Activated CD4-positive, alpha-beta T cell treated with anti-CD3 and anti-CD28 coated beads for 48 hours (primary cell): ENCODE measurements at regions not wholly inside any gene's neighbourhood (a gene's known extent, or its start where the extent isn't known, plus 50 kb on each side); places are given as distances from the start of the nearest gene placed in this dataset.
"Not testable (repeated sequence)": the region's sequence is repeated elsewhere in the genome, so short reads cannot be mapped to it uniquely, and the experiment has no call there.

Experiments
- DNase-seq: peaks from one replicate; pipeline ENCODE4 v3.0.0-alpha.2; 2020

DNA sequence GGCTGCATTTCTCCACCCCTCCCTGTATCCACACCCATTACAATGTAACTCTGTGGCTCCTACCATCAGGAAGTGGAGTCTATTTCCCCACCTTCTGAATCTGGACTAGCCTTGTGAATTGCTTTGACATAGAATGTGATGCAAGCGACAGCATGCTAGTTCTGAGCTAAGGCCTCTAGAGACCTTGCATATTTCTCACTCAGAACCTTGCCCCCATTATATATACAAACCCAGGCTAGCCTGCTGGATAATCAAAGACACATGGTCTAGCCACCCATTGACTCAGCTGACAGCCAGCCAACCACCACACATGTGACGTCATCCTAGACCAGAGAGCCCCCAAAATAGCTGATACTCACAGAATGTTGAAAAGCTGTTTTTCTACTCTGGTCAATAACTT, 77.9 kb downstream of the CCDC71L start:
- DNase-seq = no peak

DNA sequence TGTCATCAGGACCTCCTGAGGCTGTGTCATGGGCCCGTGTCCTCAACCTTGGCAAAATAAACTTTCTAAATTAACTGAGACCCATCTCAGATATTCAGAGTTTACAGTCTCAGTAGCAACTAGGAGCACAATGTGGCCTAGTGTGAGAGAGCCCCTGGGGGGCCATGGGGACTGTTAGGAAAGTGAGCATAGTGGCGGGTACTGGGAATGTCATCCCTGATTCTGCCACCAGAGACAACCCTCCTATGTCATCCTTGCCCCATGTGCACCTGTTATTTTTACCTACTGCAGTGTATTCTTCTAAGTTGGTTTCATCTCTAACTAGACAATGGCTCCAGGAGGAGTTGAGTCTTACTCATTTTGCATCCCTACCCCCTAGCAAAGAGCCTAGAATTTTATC, 78.6 kb downstream of the CCDC71L start:
- DNase-seq = no peak

DNA sequence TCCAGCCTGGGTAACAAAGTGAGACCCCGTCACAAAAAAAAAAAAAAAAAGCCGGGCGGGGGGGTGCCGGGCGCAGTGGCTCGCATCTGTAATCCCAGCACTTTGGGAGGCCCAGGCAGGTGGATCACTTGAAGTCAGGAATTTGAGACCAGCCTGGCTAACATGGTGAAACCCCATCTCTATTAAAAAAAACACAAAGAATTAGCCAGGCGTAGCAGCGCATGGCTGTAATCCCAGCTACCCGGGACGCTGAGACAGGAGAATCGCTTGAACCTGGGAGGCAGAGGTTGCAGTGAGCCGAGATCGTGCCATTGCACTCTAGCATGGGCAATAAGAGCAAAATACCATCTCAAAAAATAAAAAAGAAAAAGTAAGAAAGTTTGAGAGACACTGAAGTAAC, 81.9 kb downstream of the CCDC71L start:
- DNase-seq = not testable (repeated sequence)

DNA sequence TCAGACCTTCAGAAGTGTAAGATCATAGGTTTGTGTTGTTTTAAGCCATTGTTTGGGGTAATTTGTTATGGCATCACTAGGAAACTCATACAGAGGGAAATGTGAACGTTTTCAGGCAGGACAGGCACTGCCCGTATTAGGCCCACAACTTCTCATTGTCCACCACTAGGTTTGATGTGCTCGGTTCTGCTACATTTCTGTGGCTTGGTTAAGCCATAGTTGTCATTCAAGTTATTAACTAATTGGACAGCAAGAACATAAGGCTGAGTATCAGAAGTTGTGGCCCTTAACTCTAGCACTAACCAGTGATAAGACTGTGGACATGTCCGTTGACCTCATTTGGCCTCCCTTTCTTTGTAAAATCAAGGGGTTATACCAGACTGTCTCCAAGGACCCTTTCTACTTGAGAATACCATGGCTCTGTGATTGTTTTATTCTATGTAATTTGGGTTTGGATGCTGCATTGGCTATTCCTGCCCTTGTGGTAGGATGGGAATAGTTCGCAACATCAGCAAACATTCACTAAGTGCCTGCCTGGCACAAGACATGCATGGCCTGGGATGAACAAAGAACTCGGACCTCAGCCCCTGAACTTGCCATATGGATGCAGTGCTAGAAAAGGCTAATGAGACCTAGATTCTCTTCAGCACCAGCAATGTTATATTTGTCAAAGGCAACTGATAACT, 85.7 kb downstream of the CCDC71L start:
- DNase-seq = no peak

DNA sequence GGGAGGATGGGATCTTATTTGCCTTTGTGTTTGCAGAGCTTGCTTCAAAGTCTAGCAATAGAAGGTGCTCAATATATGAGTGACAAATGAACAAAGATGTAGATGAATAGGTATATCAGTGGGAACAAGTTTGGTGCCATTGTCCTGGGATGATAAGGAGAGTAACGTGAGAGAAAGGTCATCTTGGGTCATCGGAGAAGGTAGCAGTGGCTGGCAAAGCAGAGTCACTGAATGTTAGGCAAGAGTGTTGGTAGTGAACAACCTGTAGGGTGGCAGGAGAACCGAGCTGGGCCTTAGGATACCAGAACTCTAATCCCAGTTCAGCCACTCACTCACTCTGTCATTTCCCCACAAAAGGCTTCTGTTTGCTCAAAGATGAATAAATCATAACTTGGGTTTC, 87.2 kb downstream of the CCDC71L start:
- DNase-seq = no peak

DNA sequence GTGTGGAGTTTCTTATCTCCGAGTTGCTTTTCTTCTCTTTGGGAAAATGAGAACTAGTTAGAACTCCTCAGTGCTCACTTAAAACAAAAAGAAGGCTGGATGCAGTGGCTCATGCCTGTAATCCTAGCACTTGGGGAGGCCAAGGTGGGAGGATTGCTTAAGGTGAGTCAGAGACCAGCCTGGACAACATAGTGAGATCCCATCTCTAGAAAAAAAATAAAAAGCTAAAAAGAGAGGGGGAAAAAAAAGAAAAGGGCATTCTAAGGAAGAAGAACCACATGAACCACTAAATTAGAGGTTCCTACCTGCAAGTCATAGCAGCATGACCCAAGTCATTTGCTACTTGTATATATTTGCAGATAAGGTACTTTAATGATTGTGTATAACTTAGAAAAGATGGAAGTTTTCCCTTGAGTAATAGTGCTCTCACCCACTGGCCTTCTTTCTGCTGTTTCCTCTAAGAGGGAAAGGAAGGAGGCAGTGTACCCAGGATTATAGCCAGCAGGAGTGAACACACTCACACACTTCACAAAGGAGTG, 87.8 kb downstream of the CCDC71L start:
- no peak for DNase-seq

DNA sequence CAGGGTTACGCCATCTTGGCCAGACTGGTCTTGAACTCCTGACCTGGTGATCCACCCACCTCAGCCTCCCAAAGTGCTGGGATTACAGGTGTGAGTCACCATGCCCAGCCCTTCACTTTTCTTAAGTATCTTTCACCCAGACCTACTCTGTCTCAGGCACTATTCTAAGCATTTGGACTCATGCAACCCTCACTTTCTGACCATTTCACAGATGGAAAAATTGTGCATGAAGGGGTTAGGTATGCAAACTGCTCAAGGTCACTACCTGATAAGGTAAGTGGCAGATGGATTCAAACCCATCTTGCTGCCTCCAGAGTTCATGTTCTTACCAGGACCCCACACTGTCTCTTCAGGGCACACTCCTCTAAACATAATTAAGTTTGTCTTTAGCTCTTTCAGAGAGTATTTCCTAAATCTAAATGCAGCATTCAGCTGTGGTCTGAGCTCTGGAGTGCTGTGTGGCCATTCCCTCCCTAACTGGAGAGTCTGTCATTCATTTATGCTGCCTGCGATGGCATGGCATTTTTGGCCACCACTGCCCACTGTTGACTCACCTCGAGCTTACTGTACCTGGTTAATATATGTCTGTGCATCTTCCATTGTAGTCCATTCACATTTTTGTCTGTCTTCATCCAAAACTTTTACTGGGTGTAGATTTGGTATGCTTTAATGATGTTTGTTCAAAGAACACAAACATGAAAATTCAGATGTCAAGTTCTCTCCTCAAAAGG, 88.4 kb downstream of the CCDC71L start:
- DNase-seq = no peak

DNA sequence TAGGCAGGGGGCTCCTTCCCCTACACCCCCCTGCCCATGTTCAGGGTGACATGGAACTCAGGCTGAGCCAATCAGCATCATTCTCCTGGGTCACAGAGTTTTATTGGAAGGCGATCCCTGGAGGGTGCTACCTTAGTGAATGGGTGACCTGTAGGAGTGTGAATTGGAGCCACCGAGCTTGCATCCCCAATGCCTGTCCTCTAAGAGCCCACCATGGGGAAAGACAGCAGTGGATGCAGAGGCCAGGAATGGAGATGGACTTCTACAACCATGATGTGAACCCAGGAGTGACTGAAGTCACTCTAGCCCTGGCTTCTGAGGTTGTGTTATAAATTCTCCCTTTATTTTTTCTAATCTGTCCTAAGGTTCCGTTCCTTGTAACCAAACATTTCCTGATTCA, 89.4 kb downstream of the CCDC71L start:
- DNase-seq = no peak

DNA sequence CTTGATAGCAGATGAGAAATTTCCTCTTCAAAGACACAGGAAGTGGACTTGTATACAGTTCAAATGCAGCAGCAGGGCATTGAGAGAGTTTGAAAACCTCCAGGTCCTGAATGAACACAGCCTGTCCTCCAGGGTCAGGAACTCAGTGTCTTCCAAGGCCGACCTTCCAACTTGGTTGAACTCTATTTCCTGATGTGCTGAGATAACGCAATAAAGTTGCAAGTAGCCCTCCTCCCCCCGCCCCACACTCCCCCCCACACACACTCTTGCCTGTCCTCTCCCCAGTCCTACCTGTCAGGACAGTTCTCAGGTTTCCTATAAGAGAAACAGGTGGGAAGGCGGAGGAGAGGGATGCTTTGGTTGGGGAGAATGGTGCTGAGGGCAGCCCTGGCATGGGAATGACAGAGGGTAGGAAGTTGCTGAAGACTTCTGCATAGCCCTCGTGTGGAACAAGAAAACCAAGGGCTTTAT, 90.0 kb downstream of the CCDC71L start:
- no peak for DNase-seq

DNA sequence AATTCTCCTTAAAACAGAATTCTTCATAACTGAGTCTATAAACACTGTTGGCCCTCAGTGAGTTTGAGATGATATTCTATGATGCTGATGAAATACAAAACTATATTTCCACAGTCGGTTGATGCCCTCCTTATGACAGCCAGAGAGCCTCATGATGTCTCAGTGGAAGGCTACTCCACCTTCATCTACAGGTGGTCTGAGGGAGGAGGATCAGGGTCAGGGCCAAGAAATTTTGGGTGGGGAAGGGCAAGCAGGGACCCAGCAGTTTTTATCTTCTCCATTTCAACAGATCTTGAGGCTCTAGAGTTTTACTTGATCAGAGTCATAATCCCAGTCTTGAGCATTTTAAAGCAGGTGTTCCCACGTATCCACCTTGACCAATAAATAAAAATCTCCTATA, 90.8 kb downstream of the CCDC71L start:
- DNase-seq = no peak

DNA sequence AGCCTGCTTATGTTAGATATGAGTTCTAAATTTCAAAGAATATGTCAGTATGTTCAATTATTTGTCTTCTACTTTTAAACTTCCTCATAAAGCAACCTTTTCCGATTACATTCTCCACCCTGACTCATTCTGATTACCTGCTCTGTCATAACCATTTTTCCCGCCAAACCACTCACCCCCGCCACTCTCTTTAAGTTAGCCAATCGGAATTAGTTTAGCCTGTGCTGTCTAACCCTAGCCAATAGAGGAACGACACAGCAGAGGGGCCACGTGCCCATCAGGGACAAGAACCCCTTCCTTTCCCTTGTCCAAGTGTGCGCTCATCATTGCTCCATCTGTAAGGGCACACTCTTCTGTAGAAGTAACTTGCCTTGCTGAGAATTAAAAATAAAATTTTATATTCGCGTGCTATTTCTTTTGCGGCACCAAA, 91.4 kb downstream of the CCDC71L start:
- no peak for DNase-seq

DNA sequence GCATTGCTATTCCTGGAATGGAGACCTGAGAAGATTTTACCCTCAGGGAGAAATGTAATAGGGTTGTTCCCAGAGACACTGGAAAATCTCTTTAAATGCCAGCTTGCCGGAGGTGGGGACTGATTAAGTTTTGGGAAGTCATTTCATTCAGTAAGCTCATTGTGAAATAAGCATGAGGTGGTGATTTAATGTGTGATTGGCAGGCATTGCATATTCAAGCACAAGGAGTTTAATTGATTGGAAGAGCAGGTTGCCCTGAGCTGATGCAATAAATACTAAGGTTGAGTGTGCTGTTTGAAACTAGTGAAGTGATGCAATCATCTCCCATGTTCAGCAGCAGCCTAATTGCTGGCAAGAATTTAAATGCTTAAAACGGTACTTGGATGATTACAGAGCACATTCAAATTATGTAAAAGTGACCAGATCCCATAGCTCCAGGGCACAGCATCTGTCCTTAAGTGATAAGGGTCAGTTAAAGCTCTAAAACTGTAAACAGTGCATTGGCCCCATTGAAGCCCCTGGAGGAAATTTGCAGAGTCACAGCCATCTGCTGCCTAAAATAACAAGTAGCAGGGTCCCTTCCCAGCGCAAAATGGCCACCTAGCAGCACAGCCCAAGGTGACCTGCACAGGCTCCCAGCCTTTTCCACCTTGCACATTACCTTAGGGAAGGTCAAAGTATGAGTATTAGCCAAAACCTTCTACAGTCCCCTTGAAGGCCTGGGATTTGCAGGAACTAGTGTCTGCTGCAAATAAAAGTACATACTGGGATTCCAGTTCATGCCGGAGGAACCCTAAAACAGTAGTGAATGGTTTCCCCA, 92.1 kb downstream of the CCDC71L start:
- DNase-seq = no peak

DNA sequence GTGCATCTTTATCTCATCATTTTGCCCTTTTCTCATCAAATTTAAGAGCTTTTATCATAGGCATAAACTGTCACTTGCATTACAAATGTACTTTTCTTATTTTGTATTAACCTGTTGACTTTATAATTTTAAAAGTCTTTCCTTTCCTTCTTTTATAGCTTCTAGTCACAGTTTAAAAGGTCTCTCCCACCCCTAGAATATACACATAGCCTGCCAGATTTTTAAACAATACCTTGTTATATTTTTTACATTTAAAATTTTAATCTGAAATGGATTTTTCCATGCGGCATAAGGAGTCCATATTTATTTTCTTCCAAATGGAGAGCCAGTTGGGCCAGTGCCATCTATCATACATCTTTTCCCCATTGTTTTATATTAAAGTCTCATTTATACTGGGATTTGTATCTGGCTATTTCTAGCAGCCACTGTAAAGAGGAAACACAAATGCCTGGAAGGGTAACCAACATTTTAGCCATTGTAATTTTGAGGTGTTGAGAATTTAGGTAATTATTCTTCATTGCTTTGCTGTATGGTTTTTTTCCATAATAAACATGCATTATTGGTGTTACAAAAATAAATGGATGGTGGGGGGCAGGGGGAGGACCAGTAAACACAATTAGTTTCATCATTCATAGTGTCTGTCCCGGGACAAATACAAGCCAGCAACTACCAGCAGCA, 92.8 kb downstream of the CCDC71L start:
- DNase-seq = no peak

DNA sequence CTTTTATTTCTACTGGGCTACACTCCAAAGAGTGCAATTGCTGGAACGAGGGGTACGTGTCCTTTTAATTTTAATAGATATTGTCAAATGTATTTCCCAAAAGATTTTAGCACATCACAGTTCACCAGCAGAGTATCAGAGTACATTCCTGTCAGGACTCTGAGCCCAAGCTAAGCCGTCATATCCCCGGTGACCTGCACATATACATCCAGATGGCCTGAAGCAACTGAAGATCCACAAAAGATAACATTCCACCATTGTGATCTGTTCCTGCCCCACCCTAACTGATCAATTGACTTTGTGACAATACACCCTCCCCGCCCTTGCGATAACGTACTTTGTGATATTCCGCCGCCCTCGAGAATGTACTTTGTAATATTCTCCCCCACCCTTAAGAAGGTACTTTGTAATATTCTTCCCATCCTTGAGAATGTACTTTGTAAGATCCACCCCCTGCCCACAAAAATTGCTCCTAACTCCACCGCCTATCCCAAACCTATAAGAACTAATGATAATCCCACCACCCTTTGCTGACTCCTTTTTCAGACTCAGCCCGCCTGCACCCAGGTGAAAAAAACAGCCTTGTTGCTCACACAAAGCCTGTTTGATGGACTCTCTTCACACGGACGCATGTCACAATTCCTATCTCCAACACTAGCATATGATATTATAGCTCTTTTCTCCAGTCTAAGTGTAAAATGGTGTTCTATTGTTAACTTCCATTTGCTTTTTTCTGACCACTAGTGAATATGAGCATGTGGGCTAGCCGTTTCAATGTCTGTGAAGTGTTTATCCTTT, 93.6 kb downstream of the CCDC71L start:
- not testable (repeated sequence) for DNase-seq

DNA sequence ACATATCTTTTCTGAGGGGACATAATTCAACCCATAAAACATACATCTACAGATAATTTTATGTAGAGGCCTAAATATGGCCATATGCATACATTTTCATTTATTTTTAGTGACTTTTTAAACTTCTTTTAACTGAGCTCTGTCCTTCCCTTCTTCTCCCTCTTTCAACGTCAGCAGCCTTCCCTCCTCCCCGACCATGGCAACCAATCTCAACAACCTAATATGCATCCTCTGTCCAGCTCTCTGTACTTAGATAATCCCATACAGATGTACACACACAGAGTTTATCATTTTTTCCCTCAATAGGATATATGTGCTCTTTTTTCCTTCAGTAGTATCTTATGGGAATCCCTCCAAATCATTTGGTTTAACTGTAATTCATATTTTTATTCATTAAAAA, 94.3 kb downstream of the CCDC71L start:
- DNase-seq = no peak

DNA sequence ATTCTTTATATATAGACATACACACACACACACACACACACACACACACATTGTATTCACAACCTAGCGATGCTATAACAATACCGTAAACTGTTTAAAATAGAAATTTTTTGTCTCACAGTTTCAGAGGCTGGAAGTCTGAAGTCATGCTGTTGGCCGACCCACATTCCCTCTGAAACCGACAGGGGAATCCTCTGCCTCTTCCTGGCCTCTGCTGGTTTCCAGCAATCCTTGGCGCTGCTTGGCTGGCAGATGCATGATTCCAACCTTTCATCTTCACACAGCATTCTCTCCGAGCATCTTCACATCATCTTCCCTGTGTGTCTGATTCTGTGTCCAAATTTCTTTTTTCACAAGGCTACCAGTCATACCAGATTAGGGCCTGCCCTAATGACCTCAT, 94.8 kb downstream of the CCDC71L start:
- DNase-seq = no peak

DNA sequence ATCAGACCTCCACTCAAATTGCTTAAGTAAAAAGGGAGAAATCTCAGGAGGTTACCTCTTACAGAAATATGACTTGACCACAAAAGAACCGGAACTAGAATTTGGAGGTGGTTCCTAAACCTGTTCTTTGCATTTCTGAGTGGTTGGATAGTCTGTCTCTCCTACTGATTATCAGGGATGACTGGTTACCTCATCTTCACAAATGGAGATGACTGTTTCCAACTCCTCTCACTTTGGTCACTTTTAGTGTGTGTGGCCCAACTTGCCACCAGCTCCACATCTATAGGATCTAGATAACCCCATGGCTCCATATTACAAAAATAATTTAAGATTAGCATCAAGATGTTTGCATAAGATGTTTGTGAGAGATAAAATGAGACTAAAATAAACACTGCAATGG, 95.5 kb downstream of the CCDC71L start:
- DNase-seq = no peak

DNA sequence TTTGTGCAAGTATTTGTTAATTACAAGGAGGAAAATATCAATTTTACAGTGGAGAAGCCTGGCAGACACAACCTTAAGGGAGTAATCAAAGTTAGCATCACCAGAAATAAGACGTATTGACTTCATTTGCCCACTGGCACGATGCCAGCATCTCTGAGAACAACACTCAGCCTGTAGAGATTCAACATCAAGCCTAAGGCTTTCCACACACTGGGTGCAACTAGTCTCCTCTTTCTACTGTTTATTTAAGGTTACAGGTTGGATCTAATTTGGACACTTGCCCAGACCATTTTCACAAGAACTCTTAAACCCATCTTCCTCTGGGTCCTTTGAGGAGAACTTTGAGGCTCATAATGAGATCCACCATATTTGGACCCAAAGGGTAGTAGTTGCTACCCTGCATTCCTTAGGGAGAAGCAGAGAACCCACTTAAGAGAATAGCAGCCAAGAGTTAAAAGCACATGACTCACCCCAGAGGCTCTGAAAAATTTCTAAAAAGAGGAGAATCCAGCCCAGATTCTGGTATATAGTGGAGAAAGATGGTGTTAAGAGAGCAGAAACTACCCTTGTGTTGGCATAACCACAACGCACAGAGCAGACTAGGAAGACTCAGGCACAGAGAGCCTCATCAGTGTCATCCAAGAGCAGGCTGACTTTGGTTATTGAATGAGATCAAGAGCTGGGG, 97.3 kb downstream of the CCDC71L start:
- DNase-seq = no peak

DNA sequence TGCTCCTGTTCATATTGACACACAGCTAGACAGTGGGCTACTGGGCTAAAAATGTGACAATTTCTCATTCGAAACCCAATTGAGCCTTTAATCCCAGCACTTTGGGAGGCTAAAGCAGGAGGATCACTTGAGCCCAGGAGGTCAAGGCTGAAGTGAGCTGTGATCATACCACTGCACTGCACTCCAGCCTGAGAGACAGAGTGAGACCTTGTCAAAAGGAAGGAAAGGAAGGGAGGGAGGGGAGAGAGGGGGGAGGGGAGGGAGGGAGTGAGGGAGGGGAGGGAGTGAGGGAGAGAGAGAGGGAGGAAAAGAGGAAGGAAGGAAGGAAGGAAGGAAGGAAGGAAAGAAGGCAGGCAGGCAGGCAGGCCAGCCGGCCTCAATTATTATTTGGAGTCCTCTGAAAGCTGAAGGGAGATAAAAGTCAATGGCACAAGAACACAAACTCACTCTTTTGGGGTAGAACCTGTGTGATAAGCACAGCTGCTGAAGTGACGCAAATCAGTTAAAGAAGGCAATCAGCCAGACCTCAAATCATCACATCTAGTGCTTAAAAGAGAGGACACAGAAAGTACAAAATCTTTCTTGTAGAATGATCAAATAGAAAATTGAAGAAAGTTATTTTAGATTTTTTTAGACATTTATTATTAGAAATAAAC, 98.1 kb downstream of the CCDC71L start:
- no peak for DNase-seq

DNA sequence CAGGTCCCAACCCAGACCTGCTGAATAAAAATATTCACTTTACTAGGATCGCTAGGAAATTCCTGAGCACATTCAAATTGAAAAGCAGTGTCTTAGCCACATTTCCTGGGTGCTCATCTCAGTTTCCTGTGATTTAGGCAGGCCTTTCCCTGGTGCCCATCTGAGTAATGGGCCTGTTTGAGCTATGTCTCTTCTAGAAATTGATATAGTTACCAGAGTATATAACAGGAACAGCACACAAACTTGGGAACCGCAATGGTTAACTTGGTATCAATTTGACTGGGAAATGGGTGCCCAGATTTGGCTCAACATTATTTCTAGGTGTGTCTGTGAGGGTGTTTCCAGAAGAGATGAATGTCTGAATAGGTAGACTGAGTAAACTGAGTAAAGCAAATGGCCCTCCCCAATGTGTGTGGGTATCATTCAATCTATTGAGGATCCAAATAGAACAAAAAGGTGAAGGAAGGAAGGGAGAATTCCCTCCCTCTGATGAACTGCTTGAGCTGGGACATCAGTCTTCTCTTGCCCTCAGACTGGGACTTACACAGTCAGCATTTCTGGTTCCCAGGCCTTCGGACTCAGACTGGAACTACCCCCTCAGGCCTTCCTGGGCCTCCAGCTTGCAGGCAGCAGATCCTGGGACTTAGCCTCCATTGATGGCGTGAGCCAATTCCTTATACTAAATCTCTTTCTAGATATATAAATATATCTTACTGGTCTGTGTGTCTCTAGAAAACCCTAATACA, 99.1 kb downstream of the CCDC71L start:
- DNase-seq = no peak
